Testis (tissue), 2 donors: ENCODE measurements at regions not wholly inside any gene's neighbourhood (a gene's known extent, or its start where the extent isn't known, plus 50 kb on each side); places are given as distances from the start of the nearest gene placed in this dataset.

Experiments
- DNase-seq: peaks from one replicate; pipeline ENCODE4 v3.0.0-alpha.2; 2019
- H3K27ac ChIP-seq, 2 donors: fragments of 200-600 bp; sonication (generic); one replicate each; pipeline ENCODE4 v1.5.1; 2019
- H3K27me3 ChIP-seq: fragments of 200-600 bp; sonication (generic); one replicate; pipeline ENCODE4 v1.5.1; 2019
- H3K36me3 ChIP-seq: fragments of 200-600 bp; sonication (generic); one replicate; pipeline ENCODE4 v1.5.1; 2017; ENCODE audit warnings: low read depth; ENCODE audit errors: missing control alignments
- H3K4me1 ChIP-seq: fragments of 200-600 bp; sonication (generic); one replicate; pipeline ENCODE4 v1.5.1; 2019
- H3K4me3 ChIP-seq, 2 donors: fragments of 200-600 bp; sonication (generic); one replicate each; pipeline ENCODE4 v1.5.1; 2017 to 2019
- H3K9me3 ChIP-seq: fragments of 200-600 bp; sonication (generic); one replicate; pipeline ENCODE4 v1.5.1; 2017
- CTCF ChIP-seq, 3 experiments: fragments of 450-650 bp in 2 of 3; fragments of 200-600 bp in 1 of 3; sonication (generic) in 1 of 3; IDR thresholded peaks; one replicate each; pipeline ENCODE4 v1.5.1; 2016 to 2019; ENCODE audit warnings: antibody characterized with exemption in 3 of 3, mild to moderate bottlenecking in 2 of 3, moderate library complexity in 1 of 3
- POLR2A ChIP-seq: fragments of 450-650 bp; IDR thresholded peaks from one replicate; pipeline ENCODE4 v1.6.1; 2017; ENCODE audit warnings: antibody characterized with exemption, mild to moderate bottlenecking, moderate library complexity
- WGBS, 2 donors: methylation state at CpG; one replicate each; pipeline ENCODE4 v1.1.5; 2018; 5-methylcytosine and 5-hydroxymethylcytosine counted together
- intact Hi-C: fragments of 100-400 bp; cut with DNase I; formaldehyde crosslinking; loops from one replicate; pipeline ENCODE4 v1.15.1; 2023; ENCODE audit warnings: low total_unique reads

GRCh38 chr2:153393518-153393917 lies 85.0 kb downstream of the RPRM start:
- DNase-seq: no peak
- 64 to 79% methylated on average over 3 of the region's 3 CpGs for WGBS, 2 donors
- Histone ChIP-seq H3K9me3 (no peaks in the 10 kb centered on the region), H3K27me3 (no peaks in the 10 kb centered on the region), H3K27ac (no peak overlapping the region), H3K36me3 (no peaks in the 10 kb centered on the region), H3K4me1 (no peaks in the 10 kb centered on the region), H3K4me3 (no peak overlapping the region)
- TF ChIP-seq POLR2A (no peak), CTCF (IDR thresholded peaks at IDR 0.05) (no peak)
- intact Hi-C loops: no loop called here

GRCh38 chr2:153391131-153391530 lies 87.4 kb downstream of the RPRM start:
- no peaks in the 10 kb centered on the region for H3K9me3 ChIP-seq
- H3K4me3 ChIP-seq: no peak overlapping the region
- DNase-seq: no peak
- no peaks in the 10 kb centered on the region for H3K36me3 ChIP-seq
- TF ChIP-seq CTCF (IDR thresholded peaks at IDR 0.05): no peak
- no peak for TF ChIP-seq POLR2A
- H3K4me1 ChIP-seq: no peaks in the 10 kb centered on the region
- no peak overlapping the region for H3K27ac ChIP-seq
- 78 to 79% methylated on average over 5 of the region's 5 CpGs for WGBS, 2 donors
- no peaks in the 10 kb centered on the region for H3K27me3 ChIP-seq
- intact Hi-C loops: no loop called here

GRCh38 chr2:153388246-153388645 lies 90.3 kb downstream of the RPRM start:
- H3K27me3 ChIP-seq: no peaks in the 10 kb centered on the region
- DNase-seq: no peak
- no peaks in the 10 kb centered on the region for H3K4me1 ChIP-seq
- TF ChIP-seq CTCF (IDR thresholded peaks at IDR 0.05) (no peak), POLR2A (no peak)
- intact Hi-C loops: no loop called here
- no peak overlapping the region for H3K27ac ChIP-seq
- H3K36me3 ChIP-seq: no peaks in the 10 kb centered on the region
- no peak overlapping the region for H3K4me3 ChIP-seq
- WGBS, 2 donors: 64 to 69% methylated on average over 1 of the region's 1 CpG
- H3K9me3 ChIP-seq: no peaks in the 10 kb centered on the region

GRCh38 chr2:153387203-153387602 lies 91.4 kb downstream of the RPRM start:
- 63 to 73% methylated on average over 4 of the region's 4 CpGs for WGBS, 2 donors

More at GRCh38 chr2:153387203-153387602, 91.4 kb downstream of the RPRM start:
- no peaks in the 10 kb centered on the region for H3K27me3 ChIP-seq
- H3K4me3 ChIP-seq: no peak overlapping the region
- no peaks in the 10 kb centered on the region for H3K4me1 ChIP-seq
- no peak overlapping the region for H3K27ac ChIP-seq
- intact Hi-C loops: no loop called here
- DNase-seq: no peak
- no peaks in the 10 kb centered on the region for H3K9me3 ChIP-seq
- no peak for TF ChIP-seq POLR2A
- no peak for TF ChIP-seq CTCF (IDR thresholded peaks at IDR 0.05)
- H3K36me3 ChIP-seq: no peaks in the 10 kb centered on the region
